ENCODE measurements at regions not wholly inside any gene's neighbourhood (a gene's known extent, or its start where the extent isn't known, plus 50 kb on each side); places are given as distances from the start of the nearest gene placed in this dataset.

GRCh38 chr18:45161850-45162249, 453.4 kb upstream of the SLC14A2 start:
- no peak for TF ChIP-seq TCF12 (IDR thresholded peaks at IDR 0.05; ENCODE audit: low read depth)
- TF ChIP-seq, protein P1, sequence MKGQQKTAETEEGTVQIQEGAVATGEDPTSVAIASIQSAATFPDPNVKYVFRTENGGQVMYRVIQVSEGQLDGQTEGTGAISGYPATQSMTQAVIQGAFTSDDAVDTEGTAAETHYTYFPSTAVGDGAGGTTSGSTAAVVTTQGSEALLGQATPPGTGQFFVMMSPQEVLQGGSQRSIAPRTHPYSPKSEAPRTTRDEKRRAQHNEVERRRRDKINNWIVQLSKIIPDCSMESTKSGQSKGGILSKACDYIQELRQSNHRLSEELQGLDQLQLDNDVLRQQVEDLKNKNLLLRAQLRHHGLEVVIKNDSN (IDR thresholded peaks at IDR 0.05): no peak
- TF ChIP-seq CEBPB (IDR thresholded peaks at IDR 0.05): no peak
